Mesendoderm (in vitro differentiated cells): ENCODE measurements at regions not wholly inside any gene's neighbourhood (a gene's known extent, or its start where the extent isn't known, plus 50 kb on each side); places are given as distances from the start of the nearest gene placed in this dataset.

ENCODE experiments used
- DNase-seq: peaks from one replicate; pipeline ENCODE4 v3.0.0; 2013
- H2AK5ac ChIP-seq: 2 replicates; pipeline ENCODE4 v1.6.1; 2013; ENCODE audit warnings: low read length, inconsistent platforms
- H2BK120ac ChIP-seq: 2 replicates; pipeline ENCODE4 v1.6.1; 2013; ENCODE audit warnings: low read depth, mild to moderate bottlenecking, low read length, moderate library complexity, mixed read lengths
- H2BK15ac ChIP-seq: replicated peaks from 2 replicates; pipeline ENCODE4 v1.6.1; 2013; ENCODE audit warnings: low read depth, mild to moderate bottlenecking, moderate library complexity
- H2BK5ac ChIP-seq: 2 replicates; pipeline ENCODE4 v1.6.1; 2013; ENCODE audit warnings: low read length, inconsistent platforms
- H3K18ac ChIP-seq: 2 replicates; pipeline ENCODE4 v1.6.1; 2013; ENCODE audit warnings: mild to moderate bottlenecking, low read length, mixed read lengths
- H3K23ac ChIP-seq: one replicate; pipeline ENCODE4 v1.6.1; 2013; ENCODE audit warnings: low read length
- H3K27ac ChIP-seq: 2 replicates; pipeline ENCODE4 v1.5.1; 2013; ENCODE audit warnings: low read depth, mild to moderate bottlenecking, inconsistent platforms, low read length, moderate library complexity
- H3K27me3 ChIP-seq: 2 replicates; pipeline ENCODE4 v1.6.1; 2013; ENCODE audit warnings: low read length, control low read depth, mild to moderate bottlenecking, inconsistent platforms; ENCODE audit not compliant: insufficient read depth, poor library complexity
- H3K36me3 ChIP-seq: 2 replicates; pipeline ENCODE4 v1.6.1; 2013; ENCODE audit warnings: low read length, inconsistent platforms; ENCODE audit not compliant: control insufficient read depth, insufficient read depth
- H3K4ac ChIP-seq: one replicate; pipeline ENCODE4 v1.6.1; 2013; ENCODE audit warnings: low read depth, mild to moderate bottlenecking, low read length, moderate library complexity
- H3K4me1 ChIP-seq: 2 replicates; pipeline ENCODE4 v1.6.1; 2013; ENCODE audit warnings: low read depth, low read length, inconsistent platforms; ENCODE audit not compliant: control insufficient read depth
- H3K4me2 ChIP-seq: 2 replicates; pipeline ENCODE4 v1.6.1; 2013; ENCODE audit warnings: low read length
- H3K4me3 ChIP-seq: 2 replicates; pipeline ENCODE4 v1.5.1; 2013; ENCODE audit warnings: mild to moderate bottlenecking, low read length
- H3K56ac ChIP-seq: one replicate; pipeline ENCODE4 v1.6.1; 2013; ENCODE audit warnings: low read length
- H3K79me1 ChIP-seq: 2 replicates; pipeline ENCODE4 v1.6.1; 2013; ENCODE audit warnings: low read length, inconsistent platforms
- H3K79me2 ChIP-seq: 2 replicates; pipeline ENCODE4 v1.6.1; 2013; ENCODE audit warnings: mild to moderate bottlenecking, low read length; ENCODE audit not compliant: control insufficient read depth, insufficient read depth
- H3K9ac ChIP-seq: 2 replicates; pipeline ENCODE4 v1.6.1; 2013; ENCODE audit warnings: low read length, inconsistent platforms
- H4K5ac ChIP-seq: one replicate; pipeline ENCODE4 v1.6.1; 2013; ENCODE audit warnings: low read length
- H4K8ac ChIP-seq: one replicate; pipeline ENCODE4 v1.6.1; 2013; ENCODE audit warnings: low read depth, mild to moderate bottlenecking, control low read depth, low read length, moderate library complexity
- WGBS: extraction: QIAGEN DNeasy Blood & Tissue Kit; methylation state at CpG from one replicate; pipeline ENCODE4 v1.1.7; 2013; ENCODE audit warnings: low lambda C conversion rate, missing lambda C conversion rate; ENCODE audit not compliant: insufficient coverage; ENCODE audit errors: extremely low coverage; 5-methylcytosine and 5-hydroxymethylcytosine counted together

- WGBS: no CpG with 5 or more reads among the region's 5 CpGs
Observed at GRCh38 chr2:209322905-209323512, 100.8 kb upstream of the MAP2 start.

DNA sequence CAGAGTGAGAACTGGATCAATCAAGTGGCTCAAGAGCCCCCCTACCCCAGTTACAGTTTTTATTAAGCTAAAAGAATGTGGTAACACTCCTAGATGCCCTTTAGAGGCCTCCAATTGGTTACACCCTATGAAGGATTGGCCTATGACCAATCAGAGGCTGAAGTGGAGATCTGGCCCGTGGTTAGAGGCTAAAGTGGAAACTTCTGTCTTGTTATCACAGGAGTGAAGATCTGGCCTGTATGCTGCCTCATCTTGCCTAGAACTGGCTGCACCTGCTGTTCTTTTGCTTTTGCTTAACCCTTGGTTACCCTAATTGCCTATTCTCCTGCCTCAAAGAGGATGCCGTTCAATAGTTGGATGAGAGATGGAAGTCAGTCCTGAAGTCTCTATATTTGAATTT lies 100.1 kb upstream of the MAP2 start:
- no CpG with 5 or more reads among the region's 2 CpGs for WGBS
- no peak for DNase-seq
- no peak overlapping the region for H3K27ac ChIP-seq

More at GRCh38 chr2:209322905-209323512, 100.8 kb upstream of the MAP2 start:
- peak; percentile 36 for DNase-seq
- H2BK5ac ChIP-seq: no peak overlapping the region
- no peak overlapping the region for H4K8ac ChIP-seq
- no peak overlapping the region for H3K9ac ChIP-seq
- no peak overlapping the region for H3K4me2 ChIP-seq
- no peaks in the 10 kb centered on the region for H3K4me1 ChIP-seq
- no peak overlapping the region for H2BK15ac ChIP-seq
- H3K79me2 ChIP-seq: no peaks in the 10 kb centered on the region
- H3K23ac ChIP-seq: no peak overlapping the region
- H4K5ac ChIP-seq: no peak overlapping the region
- H3K56ac ChIP-seq: no peak overlapping the region
- H3K36me3 ChIP-seq: no peaks in the 10 kb centered on the region
- H2AK5ac ChIP-seq: no peak overlapping the region
- H3K18ac ChIP-seq: no peak overlapping the region
- H3K27me3 ChIP-seq: no peaks in the 10 kb centered on the region
- H3K79me1 ChIP-seq: no peaks in the 10 kb centered on the region
- H3K27ac ChIP-seq: no peak overlapping the region
- no peak overlapping the region for H2BK120ac ChIP-seq
- H3K4ac ChIP-seq: no peak overlapping the region
- H3K4me3 ChIP-seq: no peak overlapping the region

DNA sequence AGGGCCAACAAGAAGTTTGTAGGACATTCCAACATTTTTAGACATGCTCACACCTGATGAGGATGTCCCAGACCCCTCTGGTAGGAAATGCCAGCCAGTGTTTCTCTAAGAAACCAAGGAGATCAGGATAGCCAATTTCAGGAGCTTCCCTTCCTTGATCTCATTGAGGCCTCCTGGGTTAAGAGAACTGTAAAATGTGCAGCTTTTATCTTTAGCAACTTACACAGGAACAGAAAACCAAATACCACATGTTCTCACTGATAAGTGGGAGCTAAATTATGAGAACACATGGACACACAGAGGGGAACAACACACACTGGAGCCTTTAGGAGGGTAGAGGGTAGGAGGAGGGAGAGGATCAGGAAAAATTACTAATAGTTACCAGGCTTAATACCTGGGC lies 99.6 kb upstream of the MAP2 start:
- H3K4me2 ChIP-seq: no peak overlapping the region
- no peaks in the 10 kb centered on the region for H3K79me2 ChIP-seq
- no peak overlapping the region for H2AK5ac ChIP-seq
- H4K8ac ChIP-seq: no peak overlapping the region
- no peak overlapping the region for H4K5ac ChIP-seq
- no peak overlapping the region for H3K18ac ChIP-seq
- H3K4me3 ChIP-seq: no peak overlapping the region
- no peak overlapping the region for H3K27ac ChIP-seq
- H3K56ac ChIP-seq: no peak overlapping the region
- no peak overlapping the region for H2BK15ac ChIP-seq
- no peak overlapping the region for H3K4ac ChIP-seq
- no peak overlapping the region for H3K23ac ChIP-seq
- H3K9ac ChIP-seq: no peak overlapping the region
- DNase-seq: no peak
- H3K27me3 ChIP-seq: no peaks in the 10 kb centered on the region
- H2BK5ac ChIP-seq: no peak overlapping the region
- H3K79me1 ChIP-seq: no peaks in the 10 kb centered on the region
- H3K36me3 ChIP-seq: no peaks in the 10 kb centered on the region
- H2BK120ac ChIP-seq: no peak overlapping the region
- H3K4me1 ChIP-seq: no peaks in the 10 kb centered on the region

More for the DNA sequence above, 100.1 kb upstream of the MAP2 start:
- no peaks in the 10 kb centered on the region for H3K36me3 ChIP-seq
- H3K79me1 ChIP-seq: no peaks in the 10 kb centered on the region
- H3K4me3 ChIP-seq: no peak overlapping the region
- H3K4me2 ChIP-seq: no peak overlapping the region
- H3K18ac ChIP-seq: no peak overlapping the region
- H3K79me2 ChIP-seq: no peaks in the 10 kb centered on the region
- H2BK5ac ChIP-seq: no peak overlapping the region
- H2BK15ac ChIP-seq: no peak overlapping the region
- H3K9ac ChIP-seq: no peak overlapping the region
- H2BK120ac ChIP-seq: no peak overlapping the region
- H2AK5ac ChIP-seq: no peak overlapping the region
- H3K56ac ChIP-seq: no peak overlapping the region
- H4K5ac ChIP-seq: no peak overlapping the region
- H3K23ac ChIP-seq: no peak overlapping the region
- no peaks in the 10 kb centered on the region for H3K27me3 ChIP-seq
- no peak overlapping the region for H4K8ac ChIP-seq
- H3K4me1 ChIP-seq: no peaks in the 10 kb centered on the region
- H3K4ac ChIP-seq: no peak overlapping the region

- H4K8ac ChIP-seq: no peak overlapping the region
- DNase-seq: peak; percentile 81
- no peaks in the 10 kb centered on the region for H3K27me3 ChIP-seq
- H3K79me2 ChIP-seq: no peaks in the 10 kb centered on the region
- no peak overlapping the region for H2AK5ac ChIP-seq
- H2BK5ac ChIP-seq: no peak overlapping the region
- H2BK120ac ChIP-seq: no peak overlapping the region
- H3K4me3 ChIP-seq: no peak overlapping the region
- H3K9ac ChIP-seq: no peak overlapping the region
- no peak overlapping the region for H4K5ac ChIP-seq
- H3K18ac ChIP-seq: no peak overlapping the region
- no peak overlapping the region for H3K4me2 ChIP-seq
- no peaks in the 10 kb centered on the region for H3K36me3 ChIP-seq
- WGBS: no CpG with 5 or more reads among the region's 1 CpG
- H3K56ac ChIP-seq: no peak overlapping the region
- H3K4me1 ChIP-seq: no peaks in the 10 kb centered on the region
- no peak overlapping the region for H3K27ac ChIP-seq
- H3K4ac ChIP-seq: no peak overlapping the region
- no peak overlapping the region for H2BK15ac ChIP-seq
- no peak overlapping the region for H3K23ac ChIP-seq
- H3K79me1 ChIP-seq: no peaks in the 10 kb centered on the region
Observed at GRCh38 chr2:209331291-209331844, 92.5 kb upstream of the MAP2 start.

DNA sequence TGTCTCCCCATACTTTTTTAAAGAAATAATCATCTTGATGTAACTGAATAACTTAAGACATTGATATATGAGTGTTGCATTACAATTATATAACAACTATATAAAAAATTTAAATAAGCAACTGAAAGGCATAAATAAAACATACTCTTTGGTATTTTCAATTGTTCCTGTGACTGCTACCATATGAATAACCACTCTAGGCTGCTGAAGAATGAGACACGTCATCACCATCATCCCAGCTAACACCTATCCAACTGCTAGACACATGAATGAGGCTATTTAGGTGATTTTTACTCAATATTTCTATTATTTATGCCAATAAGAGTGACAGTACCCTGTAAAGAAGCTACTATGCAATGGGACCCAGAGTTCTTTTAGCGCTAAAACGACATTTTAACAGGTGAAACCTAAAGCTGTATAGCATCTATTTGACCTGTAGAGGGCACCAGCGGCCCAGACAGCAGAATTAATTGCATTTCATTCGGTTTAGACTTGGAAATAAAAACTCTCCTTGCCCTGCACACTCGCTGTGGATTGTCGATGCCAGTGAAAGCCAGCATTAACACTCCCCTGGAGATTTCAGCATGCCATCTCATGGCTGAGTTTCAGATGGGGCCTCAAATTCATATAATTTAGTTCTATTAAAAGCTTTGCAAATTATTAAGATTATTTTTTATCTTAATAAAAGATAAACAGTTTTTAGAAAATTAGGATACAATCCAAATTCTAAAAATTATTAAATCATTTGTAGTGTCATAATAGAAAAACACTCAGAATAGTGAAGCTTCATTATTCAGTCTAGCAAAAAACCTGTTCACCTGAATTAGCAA lies 89.4 kb upstream of the MAP2 start:
- Histone ChIP-seq H2AK5ac (no peak overlapping the region), H3K27ac (no peak overlapping the region), H4K8ac (no peak overlapping the region), H3K79me2 (no peaks in the 10 kb centered on the region), H2BK5ac (no peak overlapping the region), H3K9ac (no peak overlapping the region), H4K5ac (no peak overlapping the region), H3K27me3 (no peaks in the 10 kb centered on the region), H2BK15ac (no peak overlapping the region), H3K4me2 (no peak overlapping the region), H2BK120ac (no peak overlapping the region), H3K23ac (no peak overlapping the region), H3K4ac (no peak overlapping the region), H3K79me1 (no peaks in the 10 kb centered on the region), H3K18ac (no peak overlapping the region), H3K56ac (no peak overlapping the region), H3K36me3 (no peaks in the 10 kb centered on the region), H3K4me1 (no peaks in the 10 kb centered on the region), H3K4me3 (no peak overlapping the region)
- DNase-seq: peak; percentile 55
- WGBS: no CpG with 5 or more reads among the region's 7 CpGs
